OCI-LY7 (cell line): ENCODE measurements at regions not wholly inside any gene's neighbourhood (a gene's known extent, or its start where the extent isn't known, plus 50 kb on each side); places are given as distances from the start of the nearest gene placed in this dataset.

ENCODE experiments used
- CTCF ChIP-seq: fragments of 200-600 bp; sonication (generic); conservative IDR thresholded peaks from 2 replicates; pipeline ENCODE4 v1.5.1; 2014; ENCODE audit warnings: mild to moderate bottlenecking, antibody characterized with exemption, low read length, moderate library complexity, mixed read lengths
- EZH2phosphoT487 ChIP-seq: fragments of 200-600 bp; sonication (generic); IDR thresholded peaks from 2 replicates; pipeline ENCODE4 v1.6.1; 2018; ENCODE audit warnings: low read depth, borderline replicate concordance, mild to moderate bottlenecking, mixed run types, antibody characterized with exemption, low read length, moderate library complexity, mixed read lengths

DNA sequence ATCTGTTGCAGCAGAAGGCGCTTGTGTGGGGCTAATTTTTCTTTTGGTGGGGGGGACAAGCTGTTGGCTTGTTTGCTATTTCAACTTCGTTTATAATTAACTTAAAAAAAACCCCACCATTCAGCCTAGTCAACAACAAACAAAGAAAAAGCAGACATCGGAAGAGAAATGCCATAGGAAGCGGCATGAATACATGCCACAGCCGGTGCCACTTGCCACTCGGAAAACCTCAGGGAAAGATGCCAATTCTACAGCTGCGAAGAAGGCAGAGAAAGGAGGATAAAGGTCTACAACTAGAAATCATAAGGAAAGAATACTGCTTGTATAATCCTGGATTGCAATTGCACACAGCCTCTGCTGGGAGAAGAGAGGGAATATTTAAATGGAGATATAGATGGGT lies 254.4 kb upstream of the PMFBP1 start:
- TF ChIP-seq CTCF: no peak
- no peak for TF ChIP-seq EZH2phosphoT487
